Gastrocnemius medialis (tissue), 4 donors: ENCODE measurements at regions not wholly inside any gene's neighbourhood (a gene's known extent, or its start where the extent isn't known, plus 50 kb on each side); places are given as distances from the start of the nearest gene placed in this dataset.
"Not testable (repeated sequence)": the region's sequence is repeated elsewhere in the genome, so short reads cannot be mapped to it uniquely, and the experiment has no call there.

ENCODE experiments used
- ATAC-seq, 2 donors: fragments of 150-250 bp; one replicate each; pipeline ENCODE4 v1.9.1; 2016
- DNase-seq, 2 donors: peaks; one replicate each; pipeline ENCODE4 v3.0.0-alpha.2; 2019
- H3K27ac ChIP-seq, 4 donors: fragments of 200-600 bp; sonication (generic); 1 replicate in 1 of 4; 2 replicates in 3 of 4; pipeline ENCODE4 v1.5.1; 2016 to 2018; ENCODE audit warnings: mild to moderate bottlenecking in 2 of 4, moderate library complexity in 1 of 4
- H3K27me3 ChIP-seq, 3 donors: fragments of 200-600 bp; sonication (generic) in 2 of 3; 1 replicate in 1 of 3; 2 replicates in 2 of 3; pipeline versions ENCODE4 v1.5.1 to v1.6.0; 2016 to 2019; ENCODE audit warnings: mild to moderate bottlenecking in 1 of 3, moderate library complexity in 1 of 3
- H3K36me3 ChIP-seq, 2 donors: fragments of 200-600 bp; sonication (generic) in 1 of 2; one replicate each; pipeline ENCODE4 v1.5.1; 2017 to 2018
- H3K4me1 ChIP-seq, 2 donors: fragments of 200-600 bp; sonication (generic) in 1 of 2; one replicate each; pipeline ENCODE4 v1.5.1; 2016 to 2017; ENCODE audit warnings: mild to moderate bottlenecking in 2 of 2
- H3K4me3 ChIP-seq, 4 donors: fragments of 200-600 bp; sonication (generic) in 3 of 4; 1 replicate in 1 of 4; 2 replicates in 3 of 4; pipeline ENCODE4 v1.5.1; 2016 to 2019; ENCODE audit warnings: mild to moderate bottlenecking in 2 of 4
- H3K9me3 ChIP-seq, 3 donors: fragments of 200-600 bp; sonication (generic) in 2 of 3; 1 replicate in 1 of 3; 2 replicates in 2 of 3; pipeline ENCODE4 v1.5.1; 2016 to 2019
- CTCF ChIP-seq, 5 experiments: fragments of 450-650 bp in 3 of 5; fragments of 200-600 bp in 2 of 5; sonication (generic) in 2 of 5; IDR thresholded peaks in 4 of 5; conservative IDR thresholded peaks in 1 of 5; 1 replicate in 4 of 5; 2 replicates in 1 of 5; pipeline ENCODE4 v1.5.1; 2016 to 2019; ENCODE audit warnings: antibody characterized with exemption in 5 of 5, mild to moderate bottlenecking in 3 of 5, moderate library complexity in 3 of 5
- POLR2A ChIP-seq, 2 donors: fragments of 450-650 bp; IDR thresholded peaks; one replicate each; pipeline ENCODE4 v1.6.1; 2017; ENCODE audit warnings: antibody characterized with exemption in 2 of 2, mild to moderate bottlenecking in 2 of 2, moderate library complexity in 2 of 2
- in situ Hi-C, 4 donors: fragments of 200-750 bp; cut with MboI; loops; one replicate each; pipeline versions ENCODE4 v1.15.0 to v1.8.0; 2017; ENCODE audit warnings: low sequenced_read_pairs in 4 of 4
- intact Hi-C: fragments of 100-400 bp; cut with DNase I; formaldehyde crosslinking; loops from one replicate; pipeline ENCODE4 v1.15.1; 2023; ENCODE audit warnings: low total_unique reads

GRCh38 chr10:44752451-44753441 is 158.4 kb upstream of the TMEM72 start:
- Histone ChIP-seq H3K9me3 (no peaks in the 10 kb centered on the region), H3K4me1 (no peaks in the 10 kb centered on the region), H3K36me3 (no peaks in the 10 kb centered on the region), H3K27ac (no peak overlapping the region), H3K27me3 (no peaks in the 10 kb centered on the region), H3K4me3 (no peak overlapping the region)
- TF ChIP-seq POLR2A (IDR thresholded peaks at IDR 0.05), result no peak
- no peak for TF ChIP-seq CTCF (IDR thresholded peaks at IDR 0.05 in 4 of 5, conservative IDR thresholded peaks at IDR 0.05 in 1 of 5)
- ATAC-seq (no peak), DNase-seq (no peak)
- in situ Hi-C loops, result no loop called here
- intact Hi-C loops, result no loop called here

- H3K9me3 ChIP-seq, DNase-seq, intact Hi-C loops, H3K27ac ChIP-seq, in situ Hi-C loops, H3K4me1 ChIP-seq, ATAC-seq, H3K36me3 ChIP-seq, H3K27me3 ChIP-seq, H3K4me3 ChIP-seq: not testable (repeated sequence)
These were observed 156.8 kb upstream of the TMEM72 start for GRCh38 chr10:44754355-44754754.

- Histone ChIP-seq H3K4me3 (no peak overlapping the region), H3K9me3 (no peaks in the 10 kb centered on the region), H3K27ac (no peak overlapping the region), H3K27me3 (no peaks in the 10 kb centered on the region), H3K36me3 (no peaks in the 10 kb centered on the region), H3K4me1 (no peaks in the 10 kb centered on the region)
- TF ChIP-seq CTCF (IDR thresholded peaks at IDR 0.05 in 4 of 5, conservative IDR thresholded peaks at IDR 0.05 in 1 of 5) (no peak), POLR2A (IDR thresholded peaks at IDR 0.05) (no peak)
- DNase-seq (no peak), ATAC-seq (no peak)
- in situ Hi-C loops (no loop called here), intact Hi-C loops (no loop called here)
These were observed 155.7 kb upstream of the TMEM72 start for GRCh38 chr10:44755481-44755880.

GRCh38 chr10:44756216-44756615 is 154.9 kb upstream of the TMEM72 start:
- Histone ChIP-seq H3K36me3 (no peaks in the 10 kb centered on the region), H3K27me3 (no peaks in the 10 kb centered on the region), H3K9me3 (no peaks in the 10 kb centered on the region), H3K4me1 (no peaks in the 10 kb centered on the region), H3K27ac (no peak overlapping the region), H3K4me3 (no peak overlapping the region)
- TF ChIP-seq CTCF (IDR thresholded peaks at IDR 0.05 in 4 of 5, conservative IDR thresholded peaks at IDR 0.05 in 1 of 5) (no peak), POLR2A (IDR thresholded peaks at IDR 0.05) (no peak)
- intact Hi-C loops, result no loop called here
- no peak for DNase-seq
- in situ Hi-C loops, result no loop called here
- ATAC-seq, result no peak

GRCh38 chr10:44757551-44758205 is 153.5 kb upstream of the TMEM72 start:
- intact Hi-C loops, result no loop called here
- in situ Hi-C loops, result no loop called here
- H3K4me1 ChIP-seq, result no peaks in the 10 kb centered on the region
- H3K36me3 ChIP-seq, result no peaks in the 10 kb centered on the region
- ATAC-seq (no peak), DNase-seq (no peak)
- no peaks in the 10 kb centered on the region for H3K27me3 ChIP-seq
- no peaks in the 10 kb centered on the region for H3K9me3 ChIP-seq
- no peak overlapping the region for H3K27ac ChIP-seq
- no peak for TF ChIP-seq POLR2A (IDR thresholded peaks at IDR 0.05)
- TF ChIP-seq CTCF (IDR thresholded peaks at IDR 0.05 in 4 of 5, conservative IDR thresholded peaks at IDR 0.05 in 1 of 5), result no peak
- H3K4me3 ChIP-seq, result no peak overlapping the region
